ENCODE measurements at regions not wholly inside any gene's neighbourhood (a gene's known extent, or its start where the extent isn't known, plus 50 kb on each side); places are given as distances from the start of the nearest gene placed in this dataset.

DNA sequence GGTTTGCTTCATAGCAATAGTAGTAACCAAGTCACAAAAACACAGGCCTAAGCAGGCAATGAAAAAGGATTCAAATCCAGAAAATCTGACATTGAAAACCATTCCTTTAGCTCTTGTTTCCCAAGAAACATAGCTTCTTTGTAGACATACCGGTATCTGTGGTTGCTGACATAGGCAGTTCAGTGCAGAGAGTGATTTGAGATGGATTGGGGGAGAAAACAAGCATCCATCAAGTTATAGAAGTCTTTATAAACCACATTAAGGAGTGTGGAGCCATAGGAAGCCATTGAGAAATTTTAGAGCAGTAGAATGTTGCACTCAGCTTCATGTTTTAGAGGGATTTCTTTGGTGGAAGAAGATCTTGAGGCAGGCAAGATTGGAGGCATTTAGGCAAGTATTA, 91.2 kb upstream of the MARCKS start:
- TF ChIP-seq, protein P1, sequence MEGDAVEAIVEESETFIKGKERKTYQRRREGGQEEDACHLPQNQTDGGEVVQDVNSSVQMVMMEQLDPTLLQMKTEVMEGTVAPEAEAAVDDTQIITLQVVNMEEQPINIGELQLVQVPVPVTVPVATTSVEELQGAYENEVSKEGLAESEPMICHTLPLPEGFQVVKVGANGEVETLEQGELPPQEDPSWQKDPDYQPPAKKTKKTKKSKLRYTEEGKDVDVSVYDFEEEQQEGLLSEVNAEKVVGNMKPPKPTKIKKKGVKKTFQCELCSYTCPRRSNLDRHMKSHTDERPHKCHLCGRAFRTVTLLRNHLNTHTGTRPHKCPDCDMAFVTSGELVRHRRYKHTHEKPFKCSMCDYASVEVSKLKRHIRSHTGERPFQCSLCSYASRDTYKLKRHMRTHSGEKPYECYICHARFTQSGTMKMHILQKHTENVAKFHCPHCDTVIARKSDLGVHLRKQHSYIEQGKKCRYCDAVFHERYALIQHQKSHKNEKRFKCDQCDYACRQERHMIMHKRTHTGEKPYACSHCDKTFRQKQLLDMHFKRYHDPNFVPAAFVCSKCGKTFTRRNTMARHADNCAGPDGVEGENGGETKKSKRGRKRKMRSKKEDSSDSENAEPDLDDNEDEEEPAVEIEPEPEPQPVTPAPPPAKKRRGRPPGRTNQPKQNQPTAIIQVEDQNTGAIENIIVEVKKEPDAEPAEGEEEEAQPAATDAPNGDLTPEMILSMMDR (conservative IDR thresholded peaks at IDR 0.05; ENCODE audit: low read depth in 2 of 2) = no peak
- TF ChIP-seq, protein P2, sequence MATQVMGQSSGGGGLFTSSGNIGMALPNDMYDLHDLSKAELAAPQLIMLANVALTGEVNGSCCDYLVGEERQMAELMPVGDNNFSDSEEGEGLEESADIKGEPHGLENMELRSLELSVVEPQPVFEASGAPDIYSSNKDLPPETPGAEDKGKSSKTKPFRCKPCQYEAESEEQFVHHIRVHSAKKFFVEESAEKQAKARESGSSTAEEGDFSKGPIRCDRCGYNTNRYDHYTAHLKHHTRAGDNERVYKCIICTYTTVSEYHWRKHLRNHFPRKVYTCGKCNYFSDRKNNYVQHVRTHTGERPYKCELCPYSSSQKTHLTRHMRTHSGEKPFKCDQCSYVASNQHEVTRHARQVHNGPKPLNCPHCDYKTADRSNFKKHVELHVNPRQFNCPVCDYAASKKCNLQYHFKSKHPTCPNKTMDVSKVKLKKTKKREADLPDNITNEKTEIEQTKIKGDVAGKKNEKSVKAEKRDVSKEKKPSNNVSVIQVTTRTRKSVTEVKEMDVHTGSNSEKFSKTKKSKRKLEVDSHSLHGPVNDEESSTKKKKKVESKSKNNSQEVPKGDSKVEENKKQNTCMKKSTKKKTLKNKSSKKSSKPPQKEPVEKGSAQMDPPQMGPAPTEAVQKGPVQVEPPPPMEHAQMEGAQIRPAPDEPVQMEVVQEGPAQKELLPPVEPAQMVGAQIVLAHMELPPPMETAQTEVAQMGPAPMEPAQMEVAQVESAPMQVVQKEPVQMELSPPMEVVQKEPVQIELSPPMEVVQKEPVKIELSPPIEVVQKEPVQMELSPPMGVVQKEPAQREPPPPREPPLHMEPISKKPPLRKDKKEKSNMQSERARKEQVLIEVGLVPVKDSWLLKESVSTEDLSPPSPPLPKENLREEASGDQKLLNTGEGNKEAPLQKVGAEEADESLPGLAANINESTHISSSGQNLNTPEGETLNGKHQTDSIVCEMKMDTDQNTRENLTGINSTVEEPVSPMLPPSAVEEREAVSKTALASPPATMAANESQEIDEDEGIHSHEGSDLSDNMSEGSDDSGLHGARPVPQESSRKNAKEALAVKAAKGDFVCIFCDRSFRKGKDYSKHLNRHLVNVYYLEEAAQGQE (IDR thresholded peaks at IDR 0.05; ENCODE audit: unreplicated experiment) = no peak
